H1 (cell line): ENCODE measurements at regions not wholly inside any gene's neighbourhood (a gene's known extent, or its start where the extent isn't known, plus 50 kb on each side); places are given as distances from the start of the nearest gene placed in this dataset.

Experiments
- EZH2 ChIP-seq: fragments of 200-600 bp; sonication (generic); IDR thresholded peaks from 2 replicates; pipeline ENCODE4 v1.7.1; 2012; ENCODE audit warnings: low read depth, mild to moderate bottlenecking, moderate library complexity, low read length, inconsistent platforms; ENCODE audit not compliant: severe bottlenecking
- MAX ChIP-seq: IDR thresholded peaks from 2 replicates; pipeline ENCODE4 v1.6.1; 2012; ENCODE audit warnings: inconsistent platforms
- RAD21 ChIP-seq, 2 experiments: IDR thresholded peaks in 1 of 2; conservative IDR thresholded peaks in 1 of 2; 2 replicates each; pipeline ENCODE4 v1.6.1; 2011; ENCODE audit warnings: low read depth in 2 of 2, low read length in 2 of 2, improper control_type of control experiment in 1 of 2, inconsistent platforms in 1 of 2, mild to moderate bottlenecking in 1 of 2, moderate library complexity in 1 of 2
- TF ChIP-seq, protein P1 (sequence below): IDR thresholded peaks from 2 replicates; pipeline ENCODE4 v1.6.1; 2011; ENCODE audit warnings: low read depth, mild to moderate bottlenecking, low read length; ENCODE audit not compliant: insufficient read depth

DNA sequence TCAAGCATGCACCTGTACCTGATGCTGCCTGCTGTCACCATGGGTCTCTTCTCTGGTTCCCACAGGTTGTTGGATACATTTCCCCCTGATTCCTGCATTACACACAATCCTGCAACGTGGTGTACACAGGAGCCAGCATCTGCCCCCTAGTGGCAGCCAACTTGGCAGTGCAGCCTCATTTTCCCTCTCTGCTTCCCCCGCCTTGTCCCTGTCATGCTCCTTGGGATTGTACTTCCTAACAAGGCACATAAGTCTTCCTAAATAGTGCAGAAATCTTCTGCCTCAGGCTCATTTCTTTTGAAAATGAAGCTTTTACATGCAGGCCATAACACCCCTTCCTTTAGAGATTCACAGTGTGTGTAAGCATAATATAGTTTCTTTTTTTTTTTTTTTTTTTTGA lies 387.5 kb downstream of the CCSER2 start (continued):
- peak; percentile 73 for TF ChIP-seq MAX
- TF ChIP-seq EZH2: no peak
- TF ChIP-seq, protein P1, sequence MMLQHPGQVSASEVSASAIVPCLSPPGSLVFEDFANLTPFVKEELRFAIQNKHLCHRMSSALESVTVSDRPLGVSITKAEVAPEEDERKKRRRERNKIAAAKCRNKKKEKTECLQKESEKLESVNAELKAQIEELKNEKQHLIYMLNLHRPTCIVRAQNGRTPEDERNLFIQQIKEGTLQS: no peak
- TF ChIP-seq RAD21 (IDR thresholded peaks at IDR 0.05 in 1 of 2, conservative IDR thresholded peaks at IDR 0.05 in 1 of 2; ENCODE audit: low read depth in 2 of 2, low read length in 2 of 2): peak; percentile 77 to 78
- TF ChIP-seq, all 59 proteins: peak for 5
